ENCODE measurements at regions not wholly inside any gene's neighbourhood (a gene's known extent, or its start where the extent isn't known, plus 50 kb on each side); places are given as distances from the start of the nearest gene placed in this dataset.
"Not testable (repeated sequence)": the region's sequence is repeated elsewhere in the genome, so short reads cannot be mapped to it uniquely, and the experiment has no call there.

- not testable (repeated sequence) for TF ChIP-seq POLR2AphosphoS5, CTCF (IDR thresholded peaks at IDR 0.05)
These were observed 363.7 kb upstream of the TCF4 start for GRCh38 chr18:55951738-55952137.
